SU-DHL-6 (cell line): ENCODE measurements at regions not wholly inside any gene's neighbourhood (a gene's known extent, or its start where the extent isn't known, plus 50 kb on each side); places are given as distances from the start of the nearest gene placed in this dataset.

Experiments used
- H2AFZ ChIP-seq: fragments of 200-600 bp; sonication (generic); 2 replicates; pipeline ENCODE4 v1.6.1; 2014; ENCODE audit warnings: low read depth, mild to moderate bottlenecking, moderate library complexity, mixed read lengths, antibody characterized with exemption, low read length; ENCODE audit not compliant: severe bottlenecking
- H3F3A ChIP-seq: fragments of 200-600 bp; shearing (Covaris generic); 2 replicates; pipeline ENCODE4 v1.6.0; 2016; ENCODE audit warnings: antibody characterized with exemption, mild to moderate bottlenecking; ENCODE audit not compliant: insufficient read depth
- H3K27ac ChIP-seq: fragments of 200-600 bp; sonication (generic); 2 replicates; pipeline ENCODE4 v1.5.1; 2016; ENCODE audit warnings: low read depth, mild to moderate bottlenecking, low read length, moderate library complexity, mixed read lengths
- H3K27me3 ChIP-seq: fragments of 200-600 bp; sonication (generic), shearing (Covaris generic); 2 replicates; pipeline ENCODE4 v1.6.0; 2014; ENCODE audit warnings: mild to moderate bottlenecking, low read length
- H3K36me3 ChIP-seq: fragments of 200-600 bp; sonication (generic); 2 replicates; pipeline ENCODE4 v1.6.1; 2014; ENCODE audit warnings: mild to moderate bottlenecking, low read length, mixed read lengths
- H3K4me2 ChIP-seq: fragments of 300-600, 200-600 bp; shearing (Covaris generic), sonication (generic); 2 replicates; pipeline ENCODE4 v1.6.0; 2014; ENCODE audit warnings: low read length, low read depth, mild to moderate bottlenecking; ENCODE audit not compliant: poor library complexity, severe bottlenecking
- H3K4me3 ChIP-seq: fragments of 200-600 bp; sonication (generic); 2 replicates; pipeline ENCODE4 v1.5.1; 2014; ENCODE audit warnings: antibody characterized with exemption, low read length, mild to moderate bottlenecking, mixed read lengths; ENCODE audit not compliant: insufficient read depth, poor library complexity, severe bottlenecking
- H3K79me2 ChIP-seq: fragments of 200-600 bp; sonication (generic); 2 replicates; pipeline ENCODE4 v1.6.1; 2014; ENCODE audit warnings: mild to moderate bottlenecking, low read length, moderate library complexity; ENCODE audit not compliant: insufficient read depth
- H3K9ac ChIP-seq: fragments of 200-600 bp; sonication (generic); 2 replicates; pipeline ENCODE4 v1.7.0; 2014; ENCODE audit warnings: mild to moderate bottlenecking, low read length
- H3K9me2 ChIP-seq: fragments of 200-600 bp; sonication (generic); replicated peaks from 2 replicates; pipeline ENCODE4 v1.6.1; 2014; ENCODE audit warnings: low read length; ENCODE audit not compliant: insufficient read depth
- H3K9me3 ChIP-seq: fragments of 200-600 bp; sonication (generic); 2 replicates; pipeline ENCODE4 v1.6.1; 2014; ENCODE audit warnings: low read length, mixed read lengths; ENCODE audit not compliant: insufficient read depth
- H4K20me1 ChIP-seq: fragments of 200-600 bp; sonication (generic); 2 replicates; pipeline ENCODE4 v1.6.1; 2014; ENCODE audit warnings: low read depth, mild to moderate bottlenecking, antibody characterized with exemption, low read length, moderate library complexity, mixed read lengths
- CTCF ChIP-seq: fragments of 200-600 bp; sonication (generic); IDR thresholded peaks from one replicate; pipeline ENCODE4 v1.5.1; 2017; ENCODE audit warnings: antibody characterized with exemption, mild to moderate bottlenecking, low read length, moderate library complexity; ENCODE audit not compliant: insufficient read depth, poor library complexity, severe bottlenecking
- EZH2phosphoT487 ChIP-seq: fragments of 200-600 bp; sonication (generic), shearing (Covaris generic); conservative IDR thresholded peaks from 2 replicates; pipeline ENCODE4 v1.6.1; 2018; ENCODE audit warnings: mild to moderate bottlenecking, antibody characterized with exemption, low read length, moderate library complexity, mixed read lengths

- H3K4me2 ChIP-seq = no peak overlapping the region
- H3K9ac ChIP-seq = no peak overlapping the region
- no peaks in the 10 kb centered on the region for H3K79me2 ChIP-seq
- H3F3A ChIP-seq = no peaks in the 10 kb centered on the region
- H3K9me2 ChIP-seq = no peaks in the 10 kb centered on the region
- H2AFZ ChIP-seq = no peak overlapping the region
- H3K36me3 ChIP-seq = no peaks in the 10 kb centered on the region
- no peaks in the 10 kb centered on the region for H3K27me3 ChIP-seq
- H4K20me1 ChIP-seq = no peaks in the 10 kb centered on the region
- TF ChIP-seq CTCF = no peak
- no peak for TF ChIP-seq EZH2phosphoT487
- H3K9me3 ChIP-seq = no peaks in the 10 kb centered on the region
- no peak overlapping the region for H3K4me3 ChIP-seq
- H3K27ac ChIP-seq = no peak overlapping the region
Measured at GRCh38 chr4:138675685-138676084, 339.9 kb upstream of the NOCT start.

GRCh38 chr4:138674209-138674608, 341.4 kb upstream of the NOCT start:
- Histone ChIP-seq H4K20me1 (no peaks in the 10 kb centered on the region), H3K9ac (no peak overlapping the region), H3K9me2 (no peaks in the 10 kb centered on the region), H3F3A (no peaks in the 10 kb centered on the region), H3K36me3 (no peaks in the 10 kb centered on the region), H2AFZ (no peak overlapping the region), H3K4me2 (no peak overlapping the region), H3K27me3 (no peaks in the 10 kb centered on the region), H3K4me3 (no peak overlapping the region), H3K79me2 (no peaks in the 10 kb centered on the region), H3K9me3 (no peaks in the 10 kb centered on the region), H3K27ac (no peak overlapping the region)
- no peak for TF ChIP-seq CTCF
- TF ChIP-seq EZH2phosphoT487 = no peak

GRCh38 chr4:138673053-138673452, 342.5 kb upstream of the NOCT start:
- H3K27me3 ChIP-seq = no peaks in the 10 kb centered on the region
- H3K9ac ChIP-seq = no peak overlapping the region
- no peaks in the 10 kb centered on the region for H3F3A ChIP-seq
- H3K4me3 ChIP-seq = no peak overlapping the region
- TF ChIP-seq CTCF = no peak
- TF ChIP-seq EZH2phosphoT487 = no peak
- no peaks in the 10 kb centered on the region for H3K79me2 ChIP-seq
- no peak overlapping the region for H2AFZ ChIP-seq
- no peak overlapping the region for H3K27ac ChIP-seq
- H4K20me1 ChIP-seq = no peaks in the 10 kb centered on the region
- H3K36me3 ChIP-seq = no peaks in the 10 kb centered on the region
- H3K4me2 ChIP-seq = no peak overlapping the region
- no peaks in the 10 kb centered on the region for H3K9me3 ChIP-seq
- no peaks in the 10 kb centered on the region for H3K9me2 ChIP-seq
